DOHH2 (cell line): ENCODE measurements at regions not wholly inside any gene's neighbourhood (a gene's known extent, or its start where the extent isn't known, plus 50 kb on each side); places are given as distances from the start of the nearest gene placed in this dataset.

ENCODE experiments used
- CTCF ChIP-seq: fragments of 200-600 bp; sonication (generic); IDR thresholded peaks from one replicate; pipeline ENCODE4 v1.5.1; 2014; ENCODE audit warnings: antibody characterized with exemption, mild to moderate bottlenecking, low read depth, low read length; ENCODE audit not compliant: poor library complexity, severe bottlenecking
- EZH2phosphoT487 ChIP-seq: fragments of 200-600 bp; sonication (generic); IDR thresholded peaks from 2 replicates; pipeline ENCODE4 v1.6.1; 2017; ENCODE audit warnings: borderline replicate concordance, mild to moderate bottlenecking, antibody characterized with exemption, low read length, moderate library complexity, mixed read lengths

GRCh38 chr6:139990856-139991465, 616.5 kb upstream of the CITED2 start:
- TF ChIP-seq CTCF, result no peak
- no peak for TF ChIP-seq EZH2phosphoT487
